Gastrocnemius medialis (tissue), 4 donors: ENCODE measurements at regions not wholly inside any gene's neighbourhood (a gene's known extent, or its start where the extent isn't known, plus 50 kb on each side); places are given as distances from the start of the nearest gene placed in this dataset.

Experiments used
- ATAC-seq, 2 donors: fragments of 150-250 bp; one replicate each; pipeline ENCODE4 v1.9.1; 2016
- DNase-seq, 2 donors: peaks; one replicate each; pipeline ENCODE4 v3.0.0-alpha.2; 2019
- H3K27ac ChIP-seq, 4 donors: fragments of 200-600 bp; sonication (generic); 1 replicate in 1 of 4; 2 replicates in 3 of 4; pipeline ENCODE4 v1.5.1; 2016 to 2018; ENCODE audit warnings: mild to moderate bottlenecking in 2 of 4, moderate library complexity in 1 of 4
- H3K27me3 ChIP-seq, 3 donors: fragments of 200-600 bp; sonication (generic) in 2 of 3; 1 replicate in 1 of 3; 2 replicates in 2 of 3; pipeline versions ENCODE4 v1.5.1 to v1.6.0; 2016 to 2019; ENCODE audit warnings: mild to moderate bottlenecking in 1 of 3, moderate library complexity in 1 of 3
- H3K36me3 ChIP-seq, 2 donors: fragments of 200-600 bp; sonication (generic) in 1 of 2; one replicate each; pipeline ENCODE4 v1.5.1; 2017 to 2018
- H3K4me1 ChIP-seq, 2 donors: fragments of 200-600 bp; sonication (generic) in 1 of 2; one replicate each; pipeline ENCODE4 v1.5.1; 2016 to 2017; ENCODE audit warnings: mild to moderate bottlenecking in 2 of 2
- H3K4me3 ChIP-seq, 4 donors: fragments of 200-600 bp; sonication (generic) in 3 of 4; 1 replicate in 1 of 4; 2 replicates in 3 of 4; pipeline ENCODE4 v1.5.1; 2016 to 2019; ENCODE audit warnings: mild to moderate bottlenecking in 2 of 4
- H3K9me3 ChIP-seq, 3 donors: fragments of 200-600 bp; sonication (generic) in 2 of 3; 1 replicate in 1 of 3; 2 replicates in 2 of 3; pipeline ENCODE4 v1.5.1; 2016 to 2019
- POLR2A ChIP-seq, 2 donors: fragments of 450-650 bp; IDR thresholded peaks; one replicate each; pipeline ENCODE4 v1.6.1; 2017; ENCODE audit warnings: antibody characterized with exemption in 2 of 2, mild to moderate bottlenecking in 2 of 2, moderate library complexity in 2 of 2
- in situ Hi-C, 4 donors: fragments of 200-750 bp; cut with MboI; loops; one replicate each; pipeline versions ENCODE4 v1.15.0 to v1.8.0; 2017; ENCODE audit warnings: low sequenced_read_pairs in 4 of 4
- intact Hi-C: fragments of 100-400 bp; cut with DNase I; formaldehyde crosslinking; loops from one replicate; pipeline ENCODE4 v1.15.1; 2023; ENCODE audit warnings: low total_unique reads
- TF ChIP-seq, protein P1 (sequence below), 5 experiments: fragments of 450-650 bp in 3 of 5; fragments of 200-600 bp in 2 of 5; sonication (generic) in 2 of 5; IDR thresholded peaks in 4 of 5; conservative IDR thresholded peaks in 1 of 5; 1 replicate in 4 of 5; 2 replicates in 1 of 5; pipeline ENCODE4 v1.5.1; 2016 to 2019; ENCODE audit warnings: antibody characterized with exemption in 5 of 5, mild to moderate bottlenecking in 3 of 5, moderate library complexity in 3 of 5

DNA sequence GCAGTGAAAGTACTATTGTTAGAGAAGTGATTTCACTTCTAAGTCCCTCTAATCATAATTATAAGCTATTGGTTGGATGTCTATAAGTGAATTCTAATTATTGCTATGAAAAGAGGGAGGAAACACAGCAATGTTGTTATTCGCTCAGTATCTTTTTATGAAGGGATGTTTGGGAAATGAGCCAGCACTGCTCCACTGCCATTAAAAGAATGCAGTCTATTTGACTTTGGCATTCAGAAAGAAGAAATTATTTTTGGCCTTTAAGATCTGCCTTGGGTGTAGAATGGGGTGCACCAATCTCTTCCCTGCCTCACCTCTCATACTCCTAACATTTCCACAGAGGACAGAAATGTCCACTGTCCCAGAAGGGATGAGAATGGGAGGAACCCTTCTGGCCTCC, 332.0 kb downstream of the SPATA31D1 start:
- H3K4me3 ChIP-seq = no peak overlapping the region
- in situ Hi-C loops = no loop called here

DNA sequence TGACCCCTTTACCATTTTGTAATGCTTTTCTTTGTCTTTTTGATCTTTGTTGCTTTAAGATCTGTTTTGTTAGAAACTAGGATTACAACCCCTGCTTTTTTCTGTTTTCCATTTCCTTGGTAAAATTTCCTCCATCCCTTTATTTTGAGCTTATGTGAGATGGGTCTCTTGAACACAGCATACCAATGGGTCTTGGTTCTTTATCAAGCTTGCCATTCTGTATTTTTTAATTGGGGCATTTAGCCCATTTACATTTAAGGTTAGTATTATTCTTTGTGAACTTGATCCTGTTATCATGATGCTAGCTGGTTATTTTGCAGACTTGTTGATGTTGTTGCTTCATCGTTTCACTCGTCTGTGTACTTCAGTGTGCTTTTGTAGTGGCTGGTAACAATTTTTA, 337.3 kb downstream of the SPATA31D1 start:
- no peak for TF ChIP-seq POLR2A (IDR thresholded peaks at IDR 0.05)
- TF ChIP-seq, protein P1, sequence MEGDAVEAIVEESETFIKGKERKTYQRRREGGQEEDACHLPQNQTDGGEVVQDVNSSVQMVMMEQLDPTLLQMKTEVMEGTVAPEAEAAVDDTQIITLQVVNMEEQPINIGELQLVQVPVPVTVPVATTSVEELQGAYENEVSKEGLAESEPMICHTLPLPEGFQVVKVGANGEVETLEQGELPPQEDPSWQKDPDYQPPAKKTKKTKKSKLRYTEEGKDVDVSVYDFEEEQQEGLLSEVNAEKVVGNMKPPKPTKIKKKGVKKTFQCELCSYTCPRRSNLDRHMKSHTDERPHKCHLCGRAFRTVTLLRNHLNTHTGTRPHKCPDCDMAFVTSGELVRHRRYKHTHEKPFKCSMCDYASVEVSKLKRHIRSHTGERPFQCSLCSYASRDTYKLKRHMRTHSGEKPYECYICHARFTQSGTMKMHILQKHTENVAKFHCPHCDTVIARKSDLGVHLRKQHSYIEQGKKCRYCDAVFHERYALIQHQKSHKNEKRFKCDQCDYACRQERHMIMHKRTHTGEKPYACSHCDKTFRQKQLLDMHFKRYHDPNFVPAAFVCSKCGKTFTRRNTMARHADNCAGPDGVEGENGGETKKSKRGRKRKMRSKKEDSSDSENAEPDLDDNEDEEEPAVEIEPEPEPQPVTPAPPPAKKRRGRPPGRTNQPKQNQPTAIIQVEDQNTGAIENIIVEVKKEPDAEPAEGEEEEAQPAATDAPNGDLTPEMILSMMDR (IDR thresholded peaks at IDR 0.05 in 4 of 5, conservative IDR thresholded peaks at IDR 0.05 in 1 of 5) = no peak
- no peaks in the 10 kb centered on the region for H3K27me3 ChIP-seq
- in situ Hi-C loops = no loop called here
- H3K9me3 ChIP-seq = no peaks in the 10 kb centered on the region
- H3K4me1 ChIP-seq = peaks cover 0 to under 1% of the 10 kb centered on the region in 2 donors
- DNase-seq (no peak), ATAC-seq (no peak)
- H3K4me3 ChIP-seq = no peak overlapping the region
- intact Hi-C loops = no loop called here
- H3K27ac ChIP-seq = no peak overlapping the region
- no peaks in the 10 kb centered on the region for H3K36me3 ChIP-seq

More for the DNA sequence above, 332.0 kb downstream of the SPATA31D1 start:
- ATAC-seq (no peak), DNase-seq (no peak)
- no peaks in the 10 kb centered on the region for H3K9me3 ChIP-seq
- H3K27me3 ChIP-seq = no peaks in the 10 kb centered on the region
- intact Hi-C loops = no loop called here
- H3K27ac ChIP-seq = no peak overlapping the region
- no peaks in the 10 kb centered on the region for H3K36me3 ChIP-seq
- no peaks in the 10 kb centered on the region for H3K4me1 ChIP-seq
- no peak for TF ChIP-seq POLR2A (IDR thresholded peaks at IDR 0.05)
- TF ChIP-seq, protein P1 (IDR thresholded peaks at IDR 0.05 in 4 of 5, conservative IDR thresholded peaks at IDR 0.05 in 1 of 5) = no peak

DNA sequence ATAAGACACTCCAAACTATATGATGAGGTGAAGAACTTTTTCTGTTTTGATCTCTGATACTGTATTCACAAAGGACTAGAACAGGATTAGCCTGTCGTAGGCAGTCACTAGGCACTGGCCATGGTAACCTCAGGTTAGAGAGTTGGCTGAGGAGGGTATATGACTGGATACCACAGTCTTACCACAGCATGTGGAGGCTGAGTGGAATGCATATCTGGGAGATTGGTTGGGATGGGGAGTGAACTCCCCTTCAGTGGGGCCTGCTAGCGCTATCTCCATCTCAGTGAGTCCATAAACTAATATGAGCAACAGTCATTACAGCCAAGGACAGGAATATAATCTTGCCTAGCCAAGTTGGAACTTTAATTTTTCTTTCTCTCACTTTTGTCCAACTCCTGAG, 339.1 kb downstream of the SPATA31D1 start:
- intact Hi-C loops = no loop called here

DNA sequence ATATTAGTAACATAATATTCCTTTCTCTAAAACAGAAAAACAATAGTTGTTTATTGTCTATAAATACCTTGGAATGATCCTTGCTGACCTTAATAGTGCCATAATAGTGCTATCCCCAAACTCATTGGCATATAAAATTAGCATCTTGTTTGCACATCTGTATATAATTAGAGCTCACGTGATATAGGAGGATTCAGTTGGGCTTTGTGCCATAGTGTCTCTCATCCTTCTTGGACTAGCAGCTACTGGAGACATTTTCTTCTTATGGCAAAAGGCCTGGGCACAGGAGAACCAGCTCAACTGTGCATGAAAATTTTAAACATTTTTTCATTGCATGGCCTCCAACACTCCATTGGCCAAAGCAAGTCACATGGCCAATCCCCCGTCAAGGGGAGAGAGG, 342.5 kb downstream of the SPATA31D1 start:
- Histone ChIP-seq H3K36me3 (no peaks in the 10 kb centered on the region), H3K4me1 (peaks cover 17 to 19% of the 10 kb centered on the region in 2 donors), H3K27ac (no peak overlapping the region), H3K27me3 (no peaks in the 10 kb centered on the region), H3K9me3 (no peaks in the 10 kb centered on the region), H3K4me3 (no peak overlapping the region)
- intact Hi-C loops (no loop called here), in situ Hi-C loops (no loop called here)
- TF ChIP-seq, protein P1 (IDR thresholded peaks at IDR 0.05 in 4 of 5, conservative IDR thresholded peaks at IDR 0.05 in 1 of 5) = no peak
- no peak for TF ChIP-seq POLR2A (IDR thresholded peaks at IDR 0.05)
- ATAC-seq = no peak
- no peak for DNase-seq

More for the DNA sequence above, 339.1 kb downstream of the SPATA31D1 start:
- Histone ChIP-seq H3K27ac (no peak overlapping the region), H3K9me3 (no peaks in the 10 kb centered on the region), H3K4me3 (no peak overlapping the region), H3K27me3 (no peaks in the 10 kb centered on the region), H3K4me1 (peaks cover 9 to 10% of the 10 kb centered on the region in 2 donors), H3K36me3 (no peaks in the 10 kb centered on the region)
- ATAC-seq (no peak), DNase-seq (no peak)
- TF ChIP-seq, protein P1 (IDR thresholded peaks at IDR 0.05 in 4 of 5, conservative IDR thresholded peaks at IDR 0.05 in 1 of 5) = no peak
- TF ChIP-seq POLR2A (IDR thresholded peaks at IDR 0.05) = no peak
- in situ Hi-C loops = no loop called here
